GM21737 (cell line): ENCODE measurements at regions not wholly inside any gene's neighbourhood (a gene's known extent, or its start where the extent isn't known, plus 50 kb on each side); places are given as distances from the start of the nearest gene placed in this dataset.
A peak's percentile ranks its signal among the peaks of the same experiment; 100 is the strongest.

Source experiments
- ATAC-seq: cut with Tn5 transposase; IDR thresholded peaks from one replicate; pipeline ENCODE4 v1.9.1; 2021; ENCODE audit warnings: mild to moderate bottlenecking, moderate library complexity; ENCODE audit not compliant: unreplicated experiment

DNA sequence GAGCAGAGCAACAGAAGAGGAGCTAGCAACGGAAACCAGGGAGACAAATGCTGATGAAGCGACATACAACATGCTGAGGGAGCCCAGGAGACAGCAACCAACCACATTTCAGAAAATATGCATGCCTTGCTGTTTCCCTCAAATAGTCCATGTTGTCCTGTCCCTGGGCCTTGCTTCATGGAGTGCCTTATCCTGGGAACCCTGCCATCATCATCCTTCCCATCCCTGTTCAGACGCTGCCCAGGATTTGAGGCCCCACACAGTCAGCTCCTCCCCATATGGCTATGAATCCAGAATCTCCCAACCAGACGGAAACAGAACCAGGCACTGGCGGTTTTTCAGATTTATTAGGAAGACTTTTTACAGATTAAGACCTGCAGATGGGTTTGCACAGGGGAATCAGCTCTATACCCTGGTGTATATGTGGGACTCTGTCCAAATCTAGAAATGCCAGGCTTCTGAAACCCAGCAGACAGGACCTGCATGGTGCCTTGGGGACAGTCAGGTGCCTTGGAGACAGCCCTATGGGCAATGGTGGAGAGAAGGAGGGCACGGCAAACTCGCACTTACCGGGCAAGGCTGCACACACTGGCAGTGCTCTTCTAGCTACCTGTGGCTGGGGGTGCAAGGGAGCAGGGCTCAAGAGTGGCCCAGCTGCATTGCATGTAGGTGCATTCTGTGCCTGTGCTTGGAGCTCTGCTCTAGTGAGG is 199.7 kb upstream of the MAMLD1 start:
- no peak for ATAC-seq

DNA sequence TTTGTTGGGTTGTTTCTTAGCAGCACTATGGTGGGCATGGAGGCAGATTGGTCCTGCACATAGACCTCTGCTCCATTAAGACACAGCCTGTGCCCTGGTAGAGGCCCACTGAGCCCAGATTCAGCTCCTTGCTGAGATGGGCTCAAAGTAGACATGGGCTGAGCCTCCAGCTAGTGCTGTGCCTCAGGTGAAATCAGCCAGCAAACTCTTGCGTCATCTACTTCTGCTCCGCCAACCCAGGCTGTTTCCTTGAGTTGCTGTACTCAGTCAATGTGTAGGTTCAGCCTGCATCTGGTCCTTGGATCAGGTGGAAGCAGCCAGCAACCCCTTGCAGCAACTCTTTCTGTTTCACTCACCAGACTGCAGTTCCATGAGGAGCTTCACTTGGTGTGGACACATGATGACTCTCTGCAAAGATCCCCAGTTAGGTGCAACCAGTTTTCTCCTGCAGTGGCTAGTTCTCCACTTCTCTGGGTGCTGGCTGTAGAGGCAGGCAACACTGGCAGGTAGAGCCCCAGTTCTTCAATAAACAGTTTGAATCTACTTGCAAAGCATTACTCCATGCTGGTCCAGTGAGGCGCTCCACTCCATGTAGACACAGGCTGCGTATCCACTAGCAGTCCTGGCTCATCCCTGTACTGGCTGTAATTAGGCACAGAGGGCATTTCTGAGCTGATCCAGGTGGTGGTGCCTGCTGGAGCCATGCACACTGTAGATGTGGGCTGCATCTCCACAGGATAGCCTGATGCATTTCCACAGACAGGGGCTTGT is 199.0 kb upstream of the MAMLD1 start:
- no peak for ATAC-seq

- ATAC-seq: no peak
Measured at GRCh38 chrX:150164971-150165600, 198.0 kb upstream of the MAMLD1 start.

- ATAC-seq: no peak
Measured at GRCh38 chrX:150165776-150166610, 197.1 kb upstream of the MAMLD1 start.

GRCh38 chrX:150167482-150168324 is 195.4 kb upstream of the MAMLD1 start:
- no peak for ATAC-seq

DNA sequence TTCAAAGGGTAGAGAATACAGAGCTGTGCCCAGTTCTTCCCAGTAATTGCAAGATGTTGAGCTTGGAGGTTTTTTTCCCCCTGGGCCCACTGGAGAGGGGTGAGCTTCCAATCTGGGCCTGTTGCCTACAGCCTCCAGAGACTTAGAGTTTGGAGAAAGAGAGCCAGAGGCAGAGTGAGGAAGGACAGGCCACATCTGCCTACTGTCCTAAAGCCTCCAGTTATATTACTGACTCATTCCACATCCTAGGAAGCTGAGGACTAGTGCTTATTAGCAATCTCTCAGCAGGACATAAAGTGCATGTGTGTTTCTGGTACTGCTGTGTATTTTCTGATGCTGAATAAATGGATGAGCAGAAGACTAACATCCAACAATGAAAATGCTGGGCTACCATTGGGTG is 181.0 kb upstream of the MAMLD1 start:
- ATAC-seq: no peak

GRCh38 chrX:150184491-150184890 is 178.6 kb upstream of the MAMLD1 start:
- ATAC-seq: no peak

- ATAC-seq: no peak
Measured at GRCh38 chrX:150185766-150186165, 177.4 kb upstream of the MAMLD1 start.

DNA sequence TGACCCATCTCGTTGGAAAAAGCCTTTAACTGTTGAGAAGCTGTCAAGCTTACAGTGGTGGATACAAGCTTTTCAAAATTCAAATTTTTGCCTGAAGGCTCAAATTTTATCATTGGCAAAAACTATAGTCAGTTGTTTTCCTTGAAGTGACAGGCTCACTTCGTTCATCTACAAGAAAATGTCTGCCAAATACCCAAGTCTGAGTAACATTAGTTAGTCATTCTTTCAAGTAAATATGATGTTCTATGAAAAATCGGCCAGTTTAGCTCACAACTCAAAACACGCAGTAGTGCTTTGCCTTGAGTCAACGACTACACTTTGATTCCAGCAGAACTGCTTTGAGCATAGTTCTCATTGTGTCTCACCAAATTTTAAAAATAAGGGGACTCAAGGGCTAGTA is 170.3 kb upstream of the MAMLD1 start:
- ATAC-seq: no peak

DNA sequence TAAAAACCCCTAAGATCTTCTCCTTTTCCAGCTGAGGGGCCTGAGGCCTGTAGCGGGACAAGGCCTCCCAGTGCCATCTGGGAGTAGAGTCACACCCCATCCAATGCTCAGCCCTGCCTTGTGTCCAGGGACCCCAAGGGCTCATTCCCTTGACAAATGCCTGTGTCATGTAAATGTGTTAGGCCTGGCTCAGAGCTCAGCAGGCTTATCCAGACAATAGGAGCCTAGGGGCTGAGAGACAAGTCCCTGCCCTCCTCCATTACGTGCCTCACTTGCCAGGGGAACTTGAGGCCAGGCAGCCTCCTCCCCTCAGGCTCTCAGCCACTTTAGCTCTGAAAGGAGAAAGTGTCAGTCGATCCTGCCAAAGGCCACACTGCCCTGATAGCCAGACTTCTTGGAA is 166.8 kb upstream of the MAMLD1 start:
- ATAC-seq: no peak

DNA sequence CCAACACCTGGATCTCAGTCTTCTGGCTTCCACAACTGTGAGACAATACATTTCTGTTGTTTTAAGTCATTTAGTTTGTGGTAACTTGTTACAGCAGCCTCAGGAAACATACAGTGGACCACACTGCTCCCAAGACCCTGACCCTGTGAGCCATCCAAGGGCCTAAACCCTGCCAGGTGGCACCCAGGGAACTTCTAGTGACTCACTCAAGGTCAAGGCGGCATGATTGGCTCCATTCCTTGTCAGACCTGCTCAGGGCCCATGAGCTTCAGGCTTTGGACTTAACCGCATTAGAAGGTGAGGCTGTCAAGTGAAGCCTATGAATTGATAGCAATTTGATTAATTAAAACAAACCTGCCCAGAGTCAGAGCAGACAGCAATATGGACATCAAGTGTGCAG is 165.7 kb upstream of the MAMLD1 start:
- no peak for ATAC-seq

DNA sequence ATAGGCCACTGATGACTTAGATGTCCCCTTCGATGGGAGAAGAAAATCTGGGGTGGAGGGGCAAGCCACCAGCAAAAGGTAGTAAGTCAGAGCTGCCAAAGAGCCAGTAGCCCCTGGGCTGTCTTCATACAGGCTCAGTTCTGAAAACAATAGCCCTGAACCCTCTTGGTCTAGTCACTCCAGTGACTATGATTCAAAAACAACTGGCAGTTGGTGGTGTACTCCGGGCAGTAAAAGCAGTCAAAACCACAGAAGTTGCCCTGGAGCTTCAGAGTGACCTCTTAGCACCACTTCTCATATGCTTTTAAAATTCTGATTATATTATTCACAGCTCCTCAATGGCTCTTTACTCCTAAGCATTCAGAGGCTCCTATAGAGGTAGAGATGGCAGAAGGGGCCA is 164.3 kb upstream of the MAMLD1 start:
- ATAC-seq: no peak

DNA sequence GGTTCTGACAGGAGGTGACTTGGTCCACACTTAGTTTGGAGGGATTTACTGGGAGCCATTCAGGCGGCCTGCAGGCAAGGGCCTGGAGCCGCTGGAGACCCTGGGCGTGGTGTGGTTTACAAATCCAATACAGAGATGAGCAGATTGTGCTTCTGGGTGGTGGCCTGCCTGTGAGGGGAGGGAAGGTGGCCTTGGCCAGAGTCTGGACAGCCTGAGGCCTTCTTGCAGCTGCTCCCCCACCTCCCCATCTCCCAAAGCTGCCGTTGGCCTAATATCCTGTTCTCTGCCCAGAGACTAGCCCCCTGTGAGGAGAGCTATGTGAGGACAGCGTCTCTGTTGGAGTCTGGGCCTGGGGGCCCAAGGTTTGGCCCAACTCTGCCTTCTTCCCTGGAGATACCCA is 163.9 kb upstream of the MAMLD1 start:
- ATAC-seq: no peak

DNA sequence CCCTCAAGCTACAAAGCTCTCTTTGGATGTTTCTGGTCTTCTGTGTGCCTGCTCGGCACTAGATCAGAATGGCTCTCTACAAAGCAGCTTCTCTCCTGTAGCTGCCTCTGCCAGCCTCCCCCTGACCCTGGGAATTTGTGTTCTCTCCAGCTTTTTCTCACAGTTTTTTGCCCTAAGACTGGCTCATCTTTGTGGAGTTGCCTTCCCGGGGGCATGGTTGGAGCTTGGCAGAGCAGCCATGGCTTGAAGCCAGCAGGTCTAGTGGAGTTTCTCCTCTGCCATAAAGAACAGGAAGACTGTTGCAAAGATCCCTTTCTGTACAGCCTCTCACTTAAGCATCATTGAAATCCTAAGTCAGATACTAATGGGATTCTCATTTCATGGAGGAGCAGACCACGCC is 163.3 kb upstream of the MAMLD1 start:
- ATAC-seq: no peak

GRCh38 chrX:150200361-150200760 is 162.8 kb upstream of the MAMLD1 start:
- no peak for ATAC-seq

DNA sequence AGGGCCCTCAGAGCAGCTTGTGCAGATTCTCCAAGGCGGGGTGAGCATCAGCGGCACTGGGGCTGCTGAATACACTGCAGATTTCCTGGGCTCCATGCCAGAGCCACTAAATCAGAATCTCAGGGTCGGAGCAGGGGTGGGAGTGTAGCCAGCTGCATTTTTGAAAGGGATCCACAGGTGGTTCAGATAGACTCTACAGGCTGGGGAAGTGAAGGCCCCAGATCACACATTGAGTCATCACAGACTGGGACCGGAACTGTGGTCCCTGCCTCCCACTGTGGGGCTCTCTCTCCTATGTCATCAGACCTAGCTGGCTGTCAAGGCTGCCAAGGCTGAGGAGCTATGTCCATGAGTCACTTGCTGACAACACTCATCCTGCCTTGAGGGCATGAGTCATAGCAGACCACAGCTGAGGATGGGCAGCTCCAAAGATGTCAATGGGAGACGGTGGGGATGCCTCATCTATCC is 162.3 kb upstream of the MAMLD1 start:
- ATAC-seq: peak; percentile 100

GRCh38 chrX:150201391-150201790 is 161.7 kb upstream of the MAMLD1 start:
- no peak for ATAC-seq

DNA sequence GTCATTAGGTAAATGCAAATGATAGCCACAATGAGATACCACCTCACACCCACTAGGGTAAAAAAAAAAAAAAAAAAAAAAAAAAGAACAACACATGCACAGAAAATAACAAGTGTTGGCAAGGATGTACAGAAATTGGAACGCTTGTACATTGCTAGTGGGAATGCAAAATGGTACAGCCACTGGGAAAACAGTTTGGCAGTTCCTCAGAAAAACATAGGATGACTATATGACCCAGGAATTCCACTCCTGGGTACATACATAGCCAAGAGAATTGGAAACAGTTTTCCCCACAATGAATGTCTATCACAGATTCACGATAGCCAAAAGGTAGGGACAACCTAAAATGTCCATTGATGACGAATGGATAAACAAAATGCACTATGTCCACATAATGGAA is 161.3 kb upstream of the MAMLD1 start:
- ATAC-seq: no peak

DNA sequence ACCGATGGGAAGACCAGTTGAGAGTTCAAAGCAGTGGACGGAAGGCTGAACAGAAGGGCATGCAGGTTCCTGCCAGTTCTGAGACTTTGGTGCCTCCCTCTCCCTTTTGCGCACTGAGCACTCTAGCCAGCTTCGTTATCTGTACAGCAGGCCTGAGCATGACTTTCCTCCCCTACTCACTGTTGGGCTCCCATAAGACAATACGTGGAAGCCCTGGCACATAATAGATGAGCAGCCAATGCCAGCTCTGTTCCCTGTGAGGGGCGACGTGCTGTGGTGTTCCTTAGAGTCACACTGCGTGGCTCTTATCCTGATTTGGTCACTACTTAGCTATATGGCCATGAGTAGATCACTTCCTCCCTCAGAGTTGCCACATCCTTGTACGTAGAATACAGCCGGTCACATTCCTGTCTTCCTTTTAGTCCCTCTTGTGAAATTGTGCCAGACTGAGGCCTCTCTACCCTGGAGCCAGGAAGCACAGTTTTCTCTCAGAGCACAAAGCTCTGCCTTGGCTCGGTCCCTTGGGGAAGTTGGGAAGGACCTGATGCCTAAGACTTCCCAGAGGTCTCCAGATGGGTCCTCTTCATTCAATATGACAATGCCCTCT is 160.4 kb upstream of the MAMLD1 start:
- no peak for ATAC-seq

GRCh38 chrX:150203248-150203645 is 159.9 kb upstream of the MAMLD1 start:
- no peak for ATAC-seq
